Ammon's horn (tissue), 1 donor: ENCODE measurements at regions not wholly inside any gene's neighbourhood (a gene's known extent, or its start where the extent isn't known, plus 50 kb on each side); places are given as distances from the start of the nearest gene placed in this dataset.
"Not testable (repeated sequence)": the region's sequence is repeated elsewhere in the genome, so short reads cannot be mapped to it uniquely, and the experiment has no call there.

ENCODE experiments used
- DNase-seq: peaks from one replicate; pipeline ENCODE4 v3.0.0-alpha.2; 2016; ENCODE audit warnings: low spot score

- not testable (repeated sequence) for DNase-seq
These were observed 275.9 kb downstream of the GOLGA6L6 start for GRCh38 chr15:20265710-20266109.

- not testable (repeated sequence) for DNase-seq
These were observed 280.0 kb downstream of the GOLGA6L6 start for GRCh38 chr15:20261321-20262280.

- DNase-seq: not testable (repeated sequence)
These were observed 280.9 kb downstream of the GOLGA6L6 start for GRCh38 chr15:20260650-20261049.

- not testable (repeated sequence) for DNase-seq
These were observed 281.9 kb downstream of the GOLGA6L6 start for GRCh38 chr15:20259559-20260190.

GRCh38 chr15:20256394-20256793 is 285.2 kb downstream of the GOLGA6L6 start:
- not testable (repeated sequence) for DNase-seq

GRCh38 chr15:20255641-20256040 is 286.0 kb downstream of the GOLGA6L6 start:
- not testable (repeated sequence) for DNase-seq

GRCh38 chr15:20253047-20253615 is 288.5 kb downstream of the GOLGA6L6 start:
- DNase-seq: not testable (repeated sequence)

- DNase-seq: not testable (repeated sequence)
These were observed 289.6 kb downstream of the GOLGA6L6 start for GRCh38 chr15:20252040-20252439.

GRCh38 chr15:20251214-20252005 is 290.2 kb downstream of the GOLGA6L6 start:
- DNase-seq: peak; percentile 48

- DNase-seq: not testable (repeated sequence)
These were observed 291.4 kb downstream of the GOLGA6L6 start for GRCh38 chr15:20250206-20250605.

GRCh38 chr15:20249677-20249970 is 292.0 kb downstream of the GOLGA6L6 start:
- not testable (repeated sequence) for DNase-seq

GRCh38 chr15:20248434-20248833 is 293.2 kb downstream of the GOLGA6L6 start:
- not testable (repeated sequence) for DNase-seq

- DNase-seq: not testable (repeated sequence)
These were observed 294.5 kb downstream of the GOLGA6L6 start for GRCh38 chr15:20247137-20247536.

GRCh38 chr15:20246624-20247023 is 295.0 kb downstream of the GOLGA6L6 start:
- not testable (repeated sequence) for DNase-seq

GRCh38 chr15:20245856-20246255 is 295.7 kb downstream of the GOLGA6L6 start:
- DNase-seq: not testable (repeated sequence)

GRCh38 chr15:20244792-20245191 is 296.8 kb downstream of the GOLGA6L6 start:
- DNase-seq: not testable (repeated sequence)

- DNase-seq: not testable (repeated sequence)
These were observed 297.9 kb downstream of the GOLGA6L6 start for GRCh38 chr15:20243486-20244240.

GRCh38 chr15:20240366-20240917 is 301.2 kb downstream of the GOLGA6L6 start:
- DNase-seq: not testable (repeated sequence)

- DNase-seq: not testable (repeated sequence)
These were observed 302.4 kb downstream of the GOLGA6L6 start for GRCh38 chr15:20239186-20239585.

GRCh38 chr15:20237256-20238020 is 304.2 kb downstream of the GOLGA6L6 start:
- DNase-seq: not testable (repeated sequence)
